ENCODE measurements at regions not wholly inside any gene's neighbourhood (a gene's known extent, or its start where the extent isn't known, plus 50 kb on each side); places are given as distances from the start of the nearest gene placed in this dataset.

GRCh38 chr1:68970571-68970970 is 473.7 kb upstream of the DEPDC1 start:
- Mint-ChIP-seq H3K27me3 (no peaks in the 10 kb centered on the region), H3K36me3 (no peaks in the 10 kb centered on the region), H3K4me3 (no peak overlapping the region), H3K4me1 (no peaks in the 10 kb centered on the region), H3K27ac (no peak overlapping the region), H3K9me3 (no peaks in the 10 kb centered on the region)
- ATAC-seq, result no peak

GRCh38 chr1:68973459-68974244 is 476.8 kb upstream of the DEPDC1 start:
- H3K27me3 Mint-ChIP-seq, result no peaks in the 10 kb centered on the region
- no peak for ATAC-seq
- no peaks in the 10 kb centered on the region for H3K4me1 Mint-ChIP-seq
- H3K9me3 Mint-ChIP-seq, result no peaks in the 10 kb centered on the region
- H3K4me3 Mint-ChIP-seq, result no peak overlapping the region
- H3K27ac Mint-ChIP-seq, result no peak overlapping the region
- H3K36me3 Mint-ChIP-seq, result no peaks in the 10 kb centered on the region

- no peaks in the 10 kb centered on the region for H3K9me3 Mint-ChIP-seq
- no peaks in the 10 kb centered on the region for H3K4me1 Mint-ChIP-seq
- H3K4me3 Mint-ChIP-seq, result no peak overlapping the region
- H3K27ac Mint-ChIP-seq, result no peak overlapping the region
- H3K27me3 Mint-ChIP-seq, result no peaks in the 10 kb centered on the region
- ATAC-seq, result peak; percentile 12
- no peaks in the 10 kb centered on the region for H3K36me3 Mint-ChIP-seq
These were observed 477.6 kb upstream of the DEPDC1 start for GRCh38 chr1:68974447-68974846.

GRCh38 chr1:68975212-68975933 is 478.5 kb upstream of the DEPDC1 start:
- Mint-ChIP-seq H3K36me3 (no peaks in the 10 kb centered on the region), H3K4me3 (no peak overlapping the region), H3K9me3 (no peaks in the 10 kb centered on the region), H3K4me1 (no peaks in the 10 kb centered on the region), H3K27me3 (no peaks in the 10 kb centered on the region), H3K27ac (no peak overlapping the region)
- no peak for ATAC-seq

GRCh38 chr1:68976916-68977610 is 480.2 kb upstream of the DEPDC1 start:
- Mint-ChIP-seq H3K4me1 (no peaks in the 10 kb centered on the region), H3K27ac (no peak overlapping the region), H3K36me3 (no peaks in the 10 kb centered on the region), H3K9me3 (no peaks in the 10 kb centered on the region), H3K27me3 (no peaks in the 10 kb centered on the region), H3K4me3 (no peak overlapping the region)
- no peak for ATAC-seq

GRCh38 chr1:68979891-68980290 is 483.0 kb upstream of the DEPDC1 start:
- no peaks in the 10 kb centered on the region for H3K27me3 Mint-ChIP-seq
- no peak for ATAC-seq
- no peak overlapping the region for H3K27ac Mint-ChIP-seq
- no peaks in the 10 kb centered on the region for H3K4me1 Mint-ChIP-seq
- no peaks in the 10 kb centered on the region for H3K9me3 Mint-ChIP-seq
- no peak overlapping the region for H3K4me3 Mint-ChIP-seq
- H3K36me3 Mint-ChIP-seq, result no peaks in the 10 kb centered on the region

- no peak for ATAC-seq
- Mint-ChIP-seq H3K27me3 (no peaks in the 10 kb centered on the region), H3K36me3 (no peaks in the 10 kb centered on the region), H3K27ac (no peak overlapping the region), H3K4me3 (no peak overlapping the region), H3K4me1 (no peaks in the 10 kb centered on the region), H3K9me3 (peaks cover 14% of the 10 kb centered on the region)
These were observed 487.4 kb upstream of the DEPDC1 start for GRCh38 chr1:68984289-68984688.

GRCh38 chr1:68994096-68994495 is 497.2 kb upstream of the DEPDC1 start:
- Mint-ChIP-seq H3K36me3 (no peaks in the 10 kb centered on the region), H3K27me3 (no peaks in the 10 kb centered on the region), H3K4me1 (no peaks in the 10 kb centered on the region), H3K4me3 (no peak overlapping the region), H3K27ac (no peak overlapping the region), H3K9me3 (peaks cover 13% of the 10 kb centered on the region)
- ATAC-seq, result no peak

- Mint-ChIP-seq H3K9me3 (peaks cover 3% of the 10 kb centered on the region), H3K27ac (no peak overlapping the region), H3K27me3 (no peaks in the 10 kb centered on the region), H3K4me3 (no peak overlapping the region), H3K36me3 (no peaks in the 10 kb centered on the region), H3K4me1 (no peaks in the 10 kb centered on the region)
- no peak for ATAC-seq
These were observed 519.6 kb upstream of the DEPDC1 start for GRCh38 chr1:69016468-69016867.

- H3K9me3 Mint-ChIP-seq, result peaks cover 15% of the 10 kb centered on the region
- no peak for ATAC-seq
- H3K4me1 Mint-ChIP-seq, result no peaks in the 10 kb centered on the region
- no peak overlapping the region for H3K4me3 Mint-ChIP-seq
- H3K27me3 Mint-ChIP-seq, result no peaks in the 10 kb centered on the region
- H3K36me3 Mint-ChIP-seq, result no peaks in the 10 kb centered on the region
- H3K27ac Mint-ChIP-seq, result no peak overlapping the region
These were observed 532.8 kb upstream of the DEPDC1 start for GRCh38 chr1:69029649-69030048.

- H3K4me3 Mint-ChIP-seq, result no peak overlapping the region
- H3K27me3 Mint-ChIP-seq, result no peaks in the 10 kb centered on the region
- H3K9me3 Mint-ChIP-seq, result peaks cover 24% of the 10 kb centered on the region
- H3K27ac Mint-ChIP-seq, result no peak overlapping the region
- no peaks in the 10 kb centered on the region for H3K4me1 Mint-ChIP-seq
- ATAC-seq, result no peak
- H3K36me3 Mint-ChIP-seq, result no peaks in the 10 kb centered on the region
These were observed 529.3 kb upstream of the LRRC7 start for GRCh38 chr1:69038379-69038778.

- no peaks in the 10 kb centered on the region for H3K4me1 Mint-ChIP-seq
- no peaks in the 10 kb centered on the region for H3K27me3 Mint-ChIP-seq
- no peaks in the 10 kb centered on the region for H3K36me3 Mint-ChIP-seq
- no peak overlapping the region for H3K27ac Mint-ChIP-seq
- H3K9me3 Mint-ChIP-seq, result peaks cover 19% of the 10 kb centered on the region
- ATAC-seq, result no peak
- no peak overlapping the region for H3K4me3 Mint-ChIP-seq
These were observed 522.1 kb upstream of the LRRC7 start for GRCh38 chr1:69045572-69045971.

GRCh38 chr1:69055194-69055593 is 512.5 kb upstream of the LRRC7 start:
- Mint-ChIP-seq H3K4me1 (no peaks in the 10 kb centered on the region), H3K27ac (no peak overlapping the region), H3K27me3 (no peaks in the 10 kb centered on the region), H3K9me3 (no peaks in the 10 kb centered on the region), H3K36me3 (no peaks in the 10 kb centered on the region), H3K4me3 (no peak overlapping the region)
- ATAC-seq, result no peak

- no peaks in the 10 kb centered on the region for H3K36me3 Mint-ChIP-seq
- no peaks in the 10 kb centered on the region for H3K9me3 Mint-ChIP-seq
- H3K27me3 Mint-ChIP-seq, result no peaks in the 10 kb centered on the region
These were observed 509.3 kb upstream of the LRRC7 start for GRCh38 chr1:69058454-69058853.

GRCh38 chr1:69070660-69071373 is 496.9 kb upstream of the LRRC7 start:
- no peaks in the 10 kb centered on the region for H3K36me3 Mint-ChIP-seq
- H3K9me3 Mint-ChIP-seq, result peaks cover 15% of the 10 kb centered on the region
- H3K27ac Mint-ChIP-seq, result no peak overlapping the region
- H3K4me1 Mint-ChIP-seq, result no peaks in the 10 kb centered on the region
- ATAC-seq, result no peak
- H3K4me3 Mint-ChIP-seq, result no peak overlapping the region
- no peaks in the 10 kb centered on the region for H3K27me3 Mint-ChIP-seq

More at GRCh38 chr1:69058454-69058853, 509.3 kb upstream of the LRRC7 start:
- no peaks in the 10 kb centered on the region for H3K4me1 Mint-ChIP-seq
- no peak for ATAC-seq
- H3K4me3 Mint-ChIP-seq, result no peak overlapping the region
- H3K27ac Mint-ChIP-seq, result no peak overlapping the region
